ENCODE measurements at regions not wholly inside any gene's neighbourhood (a gene's known extent, or its start where the extent isn't known, plus 50 kb on each side); places are given as distances from the start of the nearest gene placed in this dataset.

- DNase-seq (ENCODE audit: low read depth, low spot score): no peak
Measured at GRCh38 chr3:168591587-168591986, 495.9 kb upstream of the GOLIM4 start.

GRCh38 chr3:168589376-168589775 is 493.7 kb upstream of the GOLIM4 start:
- no peak for DNase-seq (ENCODE audit: low read depth, low spot score)

- DNase-seq (ENCODE audit: low read depth, low spot score): no peak
Measured at GRCh38 chr3:168585544-168585943, 489.8 kb upstream of the GOLIM4 start.

GRCh38 chr3:168583977-168584376 is 488.3 kb upstream of the GOLIM4 start:
- no peak for DNase-seq (ENCODE audit: low read depth, low spot score)

GRCh38 chr3:168582503-168582902 is 486.8 kb upstream of the GOLIM4 start:
- no peak for DNase-seq (ENCODE audit: low read depth, low spot score)

GRCh38 chr3:168581771-168582225 is 486.1 kb upstream of the GOLIM4 start:
- DNase-seq (ENCODE audit: low read depth, low spot score): no peak

- DNase-seq (ENCODE audit: low read depth, low spot score): no peak
Measured at GRCh38 chr3:168579010-168579409, 483.3 kb upstream of the GOLIM4 start.

GRCh38 chr3:168575750-168576149 is 480.0 kb upstream of the GOLIM4 start:
- DNase-seq (ENCODE audit: low read depth, low spot score): no peak

- DNase-seq (ENCODE audit: low read depth, low spot score): no peak
Measured at GRCh38 chr3:168574455-168575158, 478.9 kb upstream of the GOLIM4 start.

GRCh38 chr3:168570404-168571155 is 474.9 kb upstream of the GOLIM4 start:
- no peak for DNase-seq (ENCODE audit: low read depth, low spot score)

GRCh38 chr3:168558728-168559411 is 463.1 kb upstream of the GOLIM4 start:
- DNase-seq (ENCODE audit: low read depth, low spot score): no peak

GRCh38 chr3:168552251-168552650 is 456.5 kb upstream of the GOLIM4 start:
- DNase-seq (ENCODE audit: low read depth, low spot score): no peak

GRCh38 chr3:168548719-168549118 is 453.0 kb upstream of the GOLIM4 start:
- DNase-seq (ENCODE audit: low read depth, low spot score): no peak

- DNase-seq (ENCODE audit: low read depth, low spot score): no peak
Measured at GRCh38 chr3:168546707-168547106, 451.0 kb upstream of the GOLIM4 start.

GRCh38 chr3:168545591-168545990 is 449.9 kb upstream of the GOLIM4 start:
- DNase-seq (ENCODE audit: low read depth, low spot score): no peak

GRCh38 chr3:168544097-168544957 is 448.6 kb upstream of the GOLIM4 start:
- no peak for DNase-seq (ENCODE audit: low read depth, low spot score)

- DNase-seq (ENCODE audit: low read depth, low spot score): no peak
Measured at GRCh38 chr3:168540726-168541125, 445.0 kb upstream of the GOLIM4 start.

GRCh38 chr3:168539909-168540308 is 444.2 kb upstream of the GOLIM4 start:
- no peak for DNase-seq (ENCODE audit: low read depth, low spot score)

GRCh38 chr3:168534761-168535160 is 439.0 kb upstream of the GOLIM4 start:
- DNase-seq (ENCODE audit: low read depth, low spot score): no peak

- no peak for DNase-seq (ENCODE audit: low read depth, low spot score)
Measured at GRCh38 chr3:168533600-168533999, 437.9 kb upstream of the GOLIM4 start.

GRCh38 chr3:168532135-168532534 is 436.4 kb upstream of the GOLIM4 start:
- DNase-seq (ENCODE audit: low read depth, low spot score): peak; percentile 70

GRCh38 chr3:168531116-168531515 is 435.4 kb upstream of the GOLIM4 start:
- DNase-seq (ENCODE audit: low read depth, low spot score): no peak

All from iPS DF 19.7 (cell line).